Right cardiac atrium (tissue), 5 donors: ENCODE measurements at regions not wholly inside any gene's neighbourhood (a gene's known extent, or its start where the extent isn't known, plus 50 kb on each side); places are given as distances from the start of the nearest gene placed in this dataset.

ENCODE experiments used
- ATAC-seq, 2 donors: fragments of 200-7000 bp; cut with Tn5 transposase; one replicate each; pipeline versions ENCODE4 v1.8.0 to v1.9.1; 2020; ENCODE audit warnings: moderate library complexity in 2 of 2, mild to moderate bottlenecking in 1 of 2
- DNase-seq, 3 donors: peaks; one replicate each; pipeline ENCODE4 v3.0.0-alpha.2; 2020
- H3K27ac ChIP-seq: one replicate; pipeline ENCODE4 v1.5.1; 2013; ENCODE audit warnings: mild to moderate bottlenecking, low read length, control low read depth, moderate library complexity
- H3K27me3 ChIP-seq: one replicate; pipeline ENCODE4 v1.6.1; 2013; ENCODE audit not compliant: control insufficient read depth, insufficient read depth
- H3K4me1 ChIP-seq: one replicate; pipeline ENCODE4 v1.6.1; 2013; ENCODE audit warnings: low read length; ENCODE audit not compliant: control insufficient read depth, insufficient read depth
- H3K4me3 ChIP-seq: one replicate; pipeline ENCODE4 v1.5.1; 2013; ENCODE audit warnings: low read length, control low read depth
- H3K9me3 ChIP-seq: one replicate; pipeline ENCODE4 v1.6.1; 2013; ENCODE audit warnings: low read length; ENCODE audit not compliant: control insufficient read depth
- WGBS: extraction: QIAGEN DNeasy Blood & Tissue Kit; methylation state at CpG from one replicate; pipeline ENCODE4 v1.1.7; 2013; 5-methylcytosine and 5-hydroxymethylcytosine counted together
- intact Hi-C, 4 donors: fragments of 100-400 bp; cut with DNase I; formaldehyde crosslinking; loops; one replicate each; pipeline versions ENCODE4 v1.11.0 to v1.14.0; 2022 to 2023
- donor health status: healthy with polysubstance abuse.
- donor health status: DM: no; HTN: yes; CAD: no.
- donor health status: DM: no; HTN: no; CAD: no.
- donor health status: DM: no; HTN: yes; CAD: no; lungs with severe emphysema.
- donor health status: DM: yes; HTN: yes; CAD: no.

GRCh38 chr18:45332871-45333270 is 282.4 kb upstream of the SLC14A2 start:
- H3K4me1 ChIP-seq, result no peaks in the 10 kb centered on the region
- ATAC-seq (peak in 1 of 2 donors; percentile 44), DNase-seq (no peak)
- H3K9me3 ChIP-seq, result no peaks in the 10 kb centered on the region
- 64% methylated on average over 1 of the region's 1 CpG for WGBS
- intact Hi-C loops, result no loop called here
- no peaks in the 10 kb centered on the region for H3K27me3 ChIP-seq
- H3K27ac ChIP-seq, result no peak overlapping the region
- H3K4me3 ChIP-seq, result no peak overlapping the region

- intact Hi-C loops, result no loop called here
- DNase-seq (no peak), ATAC-seq (no peak)
- no peaks in the 10 kb centered on the region for H3K4me1 ChIP-seq
- H3K9me3 ChIP-seq, result no peaks in the 10 kb centered on the region
- no peak overlapping the region for H3K27ac ChIP-seq
- H3K27me3 ChIP-seq, result no peaks in the 10 kb centered on the region
- H3K4me3 ChIP-seq, result no peak overlapping the region
- WGBS, result 82% methylated on average over 1 of the region's 1 CpG
Measured at GRCh38 chr18:45334191-45334590, 281.1 kb upstream of the SLC14A2 start.

- intact Hi-C loops, result no loop called here
- DNase-seq, result no peak
- 73% methylated on average over 4 of the region's 4 CpGs for WGBS
- no peaks in the 10 kb centered on the region for H3K9me3 ChIP-seq
- H3K27me3 ChIP-seq, result no peaks in the 10 kb centered on the region
- H3K27ac ChIP-seq, result no peak overlapping the region
- no peak for ATAC-seq
- no peak overlapping the region for H3K4me3 ChIP-seq
- no peaks in the 10 kb centered on the region for H3K4me1 ChIP-seq
Measured at GRCh38 chr18:45335282-45336043, 279.8 kb upstream of the SLC14A2 start.

GRCh38 chr18:45336448-45336847 is 278.8 kb upstream of the SLC14A2 start:
- DNase-seq, result no peak
- intact Hi-C loops, result no loop called here
- ATAC-seq, result no peak
- H3K4me3 ChIP-seq, result no peak overlapping the region
- H3K9me3 ChIP-seq, result no peaks in the 10 kb centered on the region
- no peaks in the 10 kb centered on the region for H3K4me1 ChIP-seq
- no peak overlapping the region for H3K27ac ChIP-seq
- 88% methylated on average over 1 of the region's 1 CpG for WGBS
- H3K27me3 ChIP-seq, result no peaks in the 10 kb centered on the region

GRCh38 chr18:45337477-45337876 is 277.8 kb upstream of the SLC14A2 start:
- Histone ChIP-seq H3K27ac (no peak overlapping the region), H3K9me3 (no peaks in the 10 kb centered on the region), H3K4me1 (no peaks in the 10 kb centered on the region), H3K4me3 (no peak overlapping the region), H3K27me3 (no peaks in the 10 kb centered on the region)
- WGBS, result 78% methylated on average over 1 of the region's 1 CpG
- intact Hi-C loops, result no loop called here
- ATAC-seq (no peak), DNase-seq (no peak)

GRCh38 chr18:45339810-45340550 is 275.3 kb upstream of the SLC14A2 start:
- no peaks in the 10 kb centered on the region for H3K9me3 ChIP-seq
- intact Hi-C loops, result no loop called here
- ATAC-seq, result no peak

GRCh38 chr18:45340884-45341283 is 274.4 kb upstream of the SLC14A2 start:
- no peak overlapping the region for H3K27ac ChIP-seq
- H3K9me3 ChIP-seq, result no peaks in the 10 kb centered on the region
- no peak overlapping the region for H3K4me3 ChIP-seq
- no peak for DNase-seq
- 80% methylated on average over 3 of the region's 3 CpGs for WGBS
- no peaks in the 10 kb centered on the region for H3K27me3 ChIP-seq
- H3K4me1 ChIP-seq, result no peaks in the 10 kb centered on the region
- ATAC-seq, result no peak
- intact Hi-C loops, result no loop called here

More at GRCh38 chr18:45339810-45340550, 275.3 kb upstream of the SLC14A2 start:
- Histone ChIP-seq H3K27me3 (no peaks in the 10 kb centered on the region), H3K4me3 (no peak overlapping the region), H3K4me1 (no peaks in the 10 kb centered on the region), H3K27ac (no peak overlapping the region)
- WGBS, result 68% methylated on average over 4 of the region's 4 CpGs
- no peak for DNase-seq

GRCh38 chr18:45341454-45341853 is 273.8 kb upstream of the SLC14A2 start:
- intact Hi-C loops, result no loop called here
- Histone ChIP-seq H3K27me3 (no peaks in the 10 kb centered on the region), H3K27ac (no peak overlapping the region), H3K4me3 (no peak overlapping the region), H3K4me1 (no peaks in the 10 kb centered on the region), H3K9me3 (no peaks in the 10 kb centered on the region)
- 62% methylated on average over 2 of the region's 2 CpGs for WGBS
- DNase-seq (no peak), ATAC-seq (no peak)

GRCh38 chr18:45342166-45342565 is 273.1 kb upstream of the SLC14A2 start:
- WGBS, result 32% methylated on average over 3 of the region's 3 CpGs
- no peak for DNase-seq
- intact Hi-C loops, result no loop called here
- Histone ChIP-seq H3K4me3 (no peak overlapping the region), H3K27me3 (no peaks in the 10 kb centered on the region), H3K27ac (no peak overlapping the region), H3K4me1 (no peaks in the 10 kb centered on the region), H3K9me3 (no peaks in the 10 kb centered on the region)
- ATAC-seq, result no peak

GRCh38 chr18:45342653-45343052 is 272.6 kb upstream of the SLC14A2 start:
- WGBS, result 84% methylated on average over 3 of the region's 3 CpGs
- H3K4me3 ChIP-seq, result no peak overlapping the region
- ATAC-seq (no peak), DNase-seq (no peak)
- H3K27me3 ChIP-seq, result no peaks in the 10 kb centered on the region
- intact Hi-C loops, result no loop called here
- H3K9me3 ChIP-seq, result no peaks in the 10 kb centered on the region
- no peak overlapping the region for H3K27ac ChIP-seq
- H3K4me1 ChIP-seq, result no peaks in the 10 kb centered on the region

GRCh38 chr18:45343365-45343764 is 271.9 kb upstream of the SLC14A2 start:
- ATAC-seq (no peak), DNase-seq (no peak)
- Histone ChIP-seq H3K27me3 (no peaks in the 10 kb centered on the region), H3K4me3 (no peak overlapping the region), H3K4me1 (no peaks in the 10 kb centered on the region), H3K27ac (no peak overlapping the region), H3K9me3 (no peaks in the 10 kb centered on the region)
- intact Hi-C loops, result no loop called here
- 79% methylated on average over 5 of the region's 5 CpGs for WGBS
